Rectal smooth muscle tissue (tissue), 1 donor: ENCODE measurements at regions not wholly inside any gene's neighbourhood (a gene's known extent, or its start where the extent isn't known, plus 50 kb on each side); places are given as distances from the start of the nearest gene placed in this dataset.
"Not testable (repeated sequence)": the region's sequence is repeated elsewhere in the genome, so short reads cannot be mapped to it uniquely, and the experiment has no call there.

ENCODE experiments used
- H3K27ac ChIP-seq: one replicate; pipeline ENCODE4 v1.7.0; 2013; ENCODE audit warnings: low read depth, low read length, inconsistent platforms
- H3K27me3 ChIP-seq: one replicate; pipeline ENCODE4 v1.7.0; 2013; ENCODE audit warnings: low read length; ENCODE audit not compliant: control insufficient read depth, insufficient read depth
- H3K36me3 ChIP-seq: one replicate; pipeline ENCODE4 v1.7.0; 2013; ENCODE audit warnings: low read length; ENCODE audit not compliant: control insufficient read depth, insufficient read depth
- H3K4me1 ChIP-seq: one replicate; pipeline ENCODE4 v1.7.0; 2013; ENCODE audit warnings: low read length; ENCODE audit not compliant: control insufficient read depth, insufficient read depth
- H3K4me3 ChIP-seq: one replicate; pipeline ENCODE4 v1.7.0; 2013; ENCODE audit warnings: low read length
- H3K9ac ChIP-seq: one replicate; pipeline ENCODE4 v1.7.0; 2013; ENCODE audit warnings: low read length

DNA sequence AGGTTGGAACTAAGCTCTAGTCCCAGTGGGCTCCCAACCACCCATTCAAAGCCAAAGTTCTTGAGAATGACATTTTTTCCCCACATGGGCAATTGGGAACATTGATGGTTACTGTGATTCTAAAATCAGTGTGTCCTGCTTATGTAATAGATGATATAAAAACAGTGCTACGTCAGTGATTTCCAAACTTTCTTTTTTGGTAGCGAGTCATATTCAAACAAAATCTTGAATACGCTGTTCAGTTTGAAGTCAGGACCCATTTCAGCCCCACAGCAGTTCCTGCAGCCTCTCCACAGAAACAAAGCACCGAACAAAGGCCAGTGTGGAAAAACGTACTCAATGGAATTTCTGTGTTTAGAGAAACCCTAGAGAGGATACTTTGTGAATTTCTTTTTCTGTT lies 170.0 kb upstream of the OLIG3 start:
- Histone ChIP-seq H3K9ac (no peak overlapping the region), H3K27ac (no peak overlapping the region), H3K4me1 (no peaks in the 10 kb centered on the region), H3K27me3 (no peaks in the 10 kb centered on the region), H3K4me3 (no peak overlapping the region), H3K36me3 (no peaks in the 10 kb centered on the region)

DNA sequence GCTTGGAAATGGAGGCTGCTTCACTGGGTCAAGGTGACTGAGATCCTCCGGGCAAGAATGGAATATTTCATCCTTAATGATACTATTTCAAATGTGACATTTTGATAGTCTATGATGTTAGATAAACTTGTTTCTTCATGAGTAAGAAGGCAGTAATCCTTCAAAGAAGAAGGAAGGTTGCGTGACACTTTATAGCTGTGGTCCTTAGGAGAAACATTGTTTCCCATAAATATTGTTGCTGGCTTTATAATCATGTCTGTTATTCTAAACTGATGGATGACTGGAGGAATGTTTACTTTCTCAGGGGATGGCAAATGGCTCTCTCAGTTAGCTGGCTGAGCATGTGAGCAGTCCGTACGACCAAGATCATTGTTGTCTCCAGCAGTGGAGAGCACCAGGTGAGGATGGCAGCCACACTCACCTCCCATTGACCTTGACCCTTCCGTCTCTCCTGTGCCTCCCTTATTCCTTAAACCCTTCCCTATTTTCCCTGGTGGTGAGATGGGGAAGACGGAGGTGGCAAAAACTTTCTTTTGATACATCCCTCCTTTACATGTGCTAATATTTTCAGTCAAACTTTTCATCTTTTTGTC lies 171.2 kb upstream of the OLIG3 start:
- H3K4me3 ChIP-seq = no peak overlapping the region
- H3K36me3 ChIP-seq = no peaks in the 10 kb centered on the region
- no peak overlapping the region for H3K27ac ChIP-seq
- no peaks in the 10 kb centered on the region for H3K4me1 ChIP-seq
- H3K27me3 ChIP-seq = no peaks in the 10 kb centered on the region
- no peak overlapping the region for H3K9ac ChIP-seq

DNA sequence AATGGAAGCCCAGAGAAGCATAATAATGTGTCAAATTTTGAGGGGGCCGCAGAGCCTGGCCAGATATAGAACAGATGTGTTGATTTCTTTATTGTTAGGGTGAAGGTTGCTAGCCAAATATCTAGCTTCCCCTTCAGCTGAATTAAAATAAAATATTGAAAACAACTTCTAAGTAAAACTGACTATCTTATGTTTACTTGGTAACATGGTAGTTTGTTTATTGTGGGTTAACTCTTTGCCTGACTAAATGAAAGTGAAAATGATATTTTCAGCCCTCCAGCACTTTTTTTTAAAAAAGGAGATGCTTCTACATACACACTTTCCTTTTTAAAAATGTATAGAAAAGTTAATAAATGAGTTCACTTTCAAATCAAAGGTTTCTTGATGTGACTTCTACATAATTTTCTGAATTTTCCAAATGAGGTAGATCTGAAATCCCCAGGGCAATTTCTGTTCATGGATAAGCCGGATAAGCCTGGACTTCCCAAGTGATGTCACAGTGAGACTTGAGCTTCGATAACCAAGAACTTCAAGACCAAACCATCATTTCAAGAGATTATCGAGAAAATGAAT lies 172.1 kb upstream of the OLIG3 start:
- no peak overlapping the region for H3K4me3 ChIP-seq
- no peak overlapping the region for H3K27ac ChIP-seq
- no peak overlapping the region for H3K9ac ChIP-seq

DNA sequence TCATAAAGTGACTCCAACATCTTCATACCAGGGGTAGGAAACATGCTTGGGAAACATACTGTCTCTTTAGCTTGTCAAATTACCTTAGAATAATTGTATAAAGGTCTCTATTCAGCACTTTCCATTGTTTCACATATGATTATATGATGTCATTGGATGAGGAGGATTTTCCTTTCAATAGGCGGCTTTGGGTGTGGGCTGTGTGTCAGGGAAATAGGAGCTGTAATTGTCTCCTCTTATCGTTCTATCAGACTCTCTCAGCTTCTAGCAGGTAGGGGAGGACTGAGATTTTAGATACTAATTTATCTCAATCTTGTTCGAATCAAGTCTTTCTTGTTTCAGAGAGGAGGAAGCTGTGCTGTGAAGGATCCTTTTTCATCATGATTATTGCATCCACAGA lies 179.4 kb upstream of the OLIG3 start:
- Histone ChIP-seq H3K27ac (no peak overlapping the region), H3K4me3 (no peak overlapping the region), H3K4me1 (no peaks in the 10 kb centered on the region), H3K27me3 (no peaks in the 10 kb centered on the region), H3K36me3 (no peaks in the 10 kb centered on the region), H3K9ac (no peak overlapping the region)

More for the DNA sequence above, 172.1 kb upstream of the OLIG3 start:
- Histone ChIP-seq H3K27me3 (no peaks in the 10 kb centered on the region), H3K4me1 (no peaks in the 10 kb centered on the region), H3K36me3 (no peaks in the 10 kb centered on the region)

DNA sequence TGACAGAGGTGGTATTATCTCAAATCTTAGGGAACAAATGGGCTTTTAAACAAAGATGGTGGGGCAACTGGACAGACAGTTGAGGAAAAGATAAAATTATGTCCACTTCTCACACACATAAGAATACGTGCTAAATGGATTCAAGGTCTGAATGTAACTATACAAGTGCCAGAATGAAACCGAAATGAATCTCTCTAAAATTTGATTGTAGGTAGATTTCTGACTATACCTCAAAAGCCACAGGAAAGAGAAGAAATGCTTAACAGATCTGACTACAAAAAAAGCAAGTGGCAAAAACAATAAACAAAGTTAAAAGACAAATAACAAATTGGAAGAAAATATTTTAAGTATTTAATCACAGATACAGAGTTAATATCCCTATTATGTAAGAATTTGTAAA lies 182.7 kb upstream of the OLIG3 start:
- no peaks in the 10 kb centered on the region for H3K36me3 ChIP-seq
- no peak overlapping the region for H3K4me3 ChIP-seq
- H3K9ac ChIP-seq = no peak overlapping the region
- H3K27ac ChIP-seq = no peak overlapping the region
- H3K4me1 ChIP-seq = no peaks in the 10 kb centered on the region
- no peaks in the 10 kb centered on the region for H3K27me3 ChIP-seq

DNA sequence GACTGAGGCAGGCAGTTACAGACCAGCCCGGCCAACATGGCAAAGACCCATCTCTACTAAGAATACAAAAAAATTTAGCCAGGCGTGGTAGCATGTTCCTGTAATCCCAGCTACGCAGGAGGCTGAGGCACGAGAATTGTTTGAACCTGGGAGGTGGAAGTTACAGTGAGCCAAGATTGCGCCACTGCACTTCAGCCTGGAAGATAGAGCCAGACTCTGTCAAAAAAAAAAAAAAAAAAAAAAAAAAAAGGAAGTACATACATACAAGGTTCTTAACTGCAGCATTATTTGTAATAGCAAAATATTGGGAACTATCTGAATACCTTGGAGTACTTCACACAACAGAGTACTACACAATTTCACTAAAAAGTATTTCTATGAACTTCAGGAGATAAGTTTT lies 183.5 kb upstream of the OLIG3 start:
- Histone ChIP-seq H3K27ac (no peak overlapping the region), H3K27me3 (no peaks in the 10 kb centered on the region)

DNA sequence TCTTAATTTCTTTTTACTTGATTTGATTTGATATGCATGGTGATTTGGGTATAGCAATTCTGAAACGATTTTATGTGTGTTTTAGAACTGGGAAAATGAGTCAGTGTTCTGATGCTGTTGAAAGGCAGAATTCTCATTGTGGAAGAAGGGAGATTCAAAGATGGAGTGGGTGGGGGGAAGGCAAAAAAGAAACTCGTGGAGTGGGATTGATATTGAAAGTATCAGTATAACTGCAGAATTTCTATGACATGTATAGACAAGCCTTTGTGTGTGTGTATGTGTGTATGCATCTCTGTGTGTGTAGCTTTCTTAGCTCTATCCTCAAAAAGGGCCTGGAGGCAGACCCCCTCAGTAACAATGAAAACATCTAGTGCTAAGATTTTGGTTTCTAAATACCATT lies 184.3 kb upstream of the OLIG3 start:
- no peaks in the 10 kb centered on the region for H3K4me1 ChIP-seq

More for the DNA sequence above, 183.5 kb upstream of the OLIG3 start:
- Histone ChIP-seq H3K4me1 (no peaks in the 10 kb centered on the region), H3K36me3 (no peaks in the 10 kb centered on the region), H3K4me3 (no peak overlapping the region), H3K9ac (no peak overlapping the region)

DNA sequence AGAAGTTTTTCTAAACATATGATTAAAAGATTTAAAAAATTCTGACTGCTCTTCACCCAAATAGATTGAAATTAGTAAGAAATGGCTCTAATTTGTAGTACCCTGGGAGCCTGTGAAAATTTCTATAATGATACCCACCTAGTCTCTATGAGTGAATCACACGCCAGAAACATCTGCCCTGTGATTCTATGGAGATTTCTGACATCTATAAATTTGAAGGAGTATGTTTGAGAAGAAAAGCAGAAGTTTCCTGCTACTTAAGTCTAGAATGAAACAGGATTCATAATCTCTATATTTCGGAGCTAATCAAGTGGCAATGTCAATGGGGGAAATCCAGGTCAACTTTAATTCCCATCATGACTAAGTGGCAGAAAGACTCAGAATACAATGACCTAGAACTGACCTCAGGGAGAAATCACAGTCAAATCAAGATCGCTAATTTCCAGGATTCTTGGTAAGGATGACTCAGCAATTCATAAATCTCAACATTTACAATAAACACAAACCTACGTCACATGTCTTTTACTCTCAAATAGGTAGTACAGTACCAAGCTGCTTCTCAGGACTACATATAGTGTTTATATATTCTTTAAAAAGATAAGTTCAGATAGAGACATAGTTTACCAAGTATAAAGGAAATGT lies 186.2 kb upstream of the TNFAIP3 start:
- Histone ChIP-seq H3K4me1 (no peaks in the 10 kb centered on the region), H3K36me3 (no peaks in the 10 kb centered on the region), H3K27me3 (no peaks in the 10 kb centered on the region), H3K4me3 (no peak overlapping the region), H3K9ac (no peak overlapping the region), H3K27ac (no peak overlapping the region)

More for the DNA sequence above, 184.3 kb upstream of the OLIG3 start:
- H3K36me3 ChIP-seq = no peaks in the 10 kb centered on the region
- H3K27ac ChIP-seq = no peak overlapping the region
- no peak overlapping the region for H3K9ac ChIP-seq
- no peaks in the 10 kb centered on the region for H3K27me3 ChIP-seq
- no peak overlapping the region for H3K4me3 ChIP-seq

DNA sequence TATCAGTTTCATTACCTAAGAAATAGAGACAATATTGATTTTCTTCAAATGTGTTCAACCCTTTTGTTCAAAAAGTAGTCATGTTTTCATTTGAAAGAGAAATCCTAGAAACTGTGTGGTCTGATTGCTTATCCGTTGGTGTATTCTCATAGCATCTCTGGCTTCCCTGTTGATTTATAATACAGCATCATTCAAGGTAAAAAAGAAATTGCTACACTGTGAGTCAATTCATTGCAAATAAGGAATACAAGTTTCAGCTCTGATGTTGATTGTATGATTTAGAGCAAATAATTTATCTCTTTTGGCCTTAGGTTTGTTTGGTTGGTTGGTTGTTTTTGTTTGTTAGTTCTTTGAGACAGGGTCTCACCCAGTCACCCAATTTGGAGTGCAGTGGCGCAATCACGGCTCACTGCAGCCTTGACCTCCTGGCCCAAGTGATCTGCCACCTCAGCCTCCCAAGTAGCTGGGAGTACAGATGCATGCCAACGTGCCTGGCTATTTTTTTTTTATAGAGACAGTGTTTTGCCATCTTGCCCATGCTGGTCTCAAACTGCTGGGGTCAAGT lies 185.5 kb upstream of the TNFAIP3 start:
- H3K9ac ChIP-seq = no peak overlapping the region
- no peaks in the 10 kb centered on the region for H3K36me3 ChIP-seq
- H3K4me3 ChIP-seq = no peak overlapping the region
- no peak overlapping the region for H3K27ac ChIP-seq
- no peaks in the 10 kb centered on the region for H3K27me3 ChIP-seq
- no peaks in the 10 kb centered on the region for H3K4me1 ChIP-seq

DNA sequence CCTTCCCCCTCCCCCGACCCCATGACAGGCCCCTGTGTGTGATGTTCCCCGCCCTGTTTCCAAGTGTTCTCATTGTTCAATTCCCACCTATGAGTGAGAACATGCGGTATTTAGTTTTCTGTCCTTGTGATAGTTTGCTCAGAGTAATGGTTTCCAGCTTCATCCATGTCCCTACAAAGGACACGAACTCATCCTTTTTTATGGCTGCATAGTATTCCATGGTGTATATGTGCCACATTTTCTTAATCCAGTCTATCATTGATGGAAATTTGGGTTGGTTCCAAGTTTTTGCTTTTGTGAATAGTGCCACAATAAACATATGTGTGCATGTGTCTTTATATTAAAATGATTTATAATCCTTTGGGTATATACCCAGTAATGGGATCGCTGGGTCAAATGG lies 184.4 kb upstream of the TNFAIP3 start:
- H3K4me3 ChIP-seq, H3K27me3 ChIP-seq, H3K27ac ChIP-seq, H3K36me3 ChIP-seq, H3K9ac ChIP-seq, H3K4me1 ChIP-seq: not testable (repeated sequence)

DNA sequence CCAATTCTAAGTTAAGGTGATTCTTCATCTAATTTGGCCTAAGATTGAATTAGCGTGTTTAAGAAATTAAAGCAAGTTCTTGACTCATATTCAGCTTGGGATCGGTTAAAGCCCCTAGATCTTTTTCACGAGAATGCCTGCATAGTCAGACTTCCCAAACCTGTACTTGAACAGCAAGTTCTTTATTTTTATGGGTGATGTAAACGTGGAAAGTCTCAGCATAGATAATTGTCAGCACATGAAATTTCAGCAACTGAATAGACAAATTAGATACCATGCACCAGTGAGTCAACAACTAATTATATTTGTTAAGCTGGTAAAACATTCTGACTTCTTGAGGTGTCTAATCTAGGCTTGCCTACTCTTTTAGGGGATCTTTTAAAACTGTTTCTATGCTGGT lies 183.1 kb upstream of the TNFAIP3 start:
- no peaks in the 10 kb centered on the region for H3K27me3 ChIP-seq
- no peaks in the 10 kb centered on the region for H3K4me1 ChIP-seq
- H3K4me3 ChIP-seq = no peak overlapping the region
- H3K36me3 ChIP-seq = no peaks in the 10 kb centered on the region
- H3K9ac ChIP-seq = no peak overlapping the region
- no peak overlapping the region for H3K27ac ChIP-seq

DNA sequence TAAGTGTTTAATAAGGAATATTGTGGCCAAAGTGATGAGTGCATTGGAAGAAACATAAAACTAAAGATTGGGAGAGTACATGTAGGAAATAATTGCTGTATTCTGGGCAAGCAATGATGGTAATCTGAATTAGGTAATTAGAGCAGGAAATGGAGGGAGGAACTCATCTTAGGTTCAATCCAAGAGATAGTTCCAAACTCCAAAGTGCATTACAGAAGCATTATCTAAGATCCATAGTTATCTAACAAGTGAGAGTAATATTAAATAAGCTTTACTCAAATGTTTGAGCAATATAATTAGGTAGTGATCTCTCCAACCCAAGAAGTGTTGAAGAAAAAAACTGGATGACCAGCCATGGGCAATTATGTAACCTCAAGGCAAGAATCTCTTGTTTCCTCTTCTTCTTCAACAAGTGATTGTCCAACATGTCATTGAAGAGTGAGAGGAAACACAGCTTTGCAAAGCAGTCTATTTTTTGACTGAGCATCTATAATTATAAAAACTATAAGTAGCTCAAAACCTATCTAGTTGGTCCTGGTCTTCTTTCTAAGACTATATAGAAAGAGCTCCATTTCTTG lies 181.2 kb upstream of the TNFAIP3 start:
- Histone ChIP-seq H3K36me3 (no peaks in the 10 kb centered on the region), H3K4me1 (no peaks in the 10 kb centered on the region), H3K4me3 (no peak overlapping the region), H3K27ac (no peak overlapping the region), H3K27me3 (no peaks in the 10 kb centered on the region), H3K9ac (no peak overlapping the region)
